Skin epidermis (tissue), 12 donors: ENCODE measurements at regions not wholly inside any gene's neighbourhood (a gene's known extent, or its start where the extent isn't known, plus 50 kb on each side); places are given as distances from the start of the nearest gene placed in this dataset.
A peak's percentile ranks its signal among the peaks of the same experiment; 100 is the strongest.
"Not testable (repeated sequence)": the region's sequence is repeated elsewhere in the genome, so short reads cannot be mapped to it uniquely, and the experiment has no call there.

Experiments used
- H3K27ac ChIP-seq, 21 experiments: fragments of 200-600 bp; sonication (generic) in 11 of 21; one replicate each; pipeline ENCODE4 v1.5.0; 2020; ENCODE audit warnings: mild to moderate bottlenecking in 3 of 21, inconsistent platforms in 2 of 21, moderate library complexity in 2 of 21
- H3K4me3 ChIP-seq, 7 experiments: fragments of 200-600 bp; sonication (generic) in 2 of 7; one replicate each; pipeline ENCODE4 v1.5.0; 2020; ENCODE audit warnings: inconsistent platforms in 2 of 7, mild to moderate bottlenecking in 2 of 7, moderate library complexity in 1 of 7

GRCh38 chr13:21260561-21261290 lies 84.3 kb downstream of the MRPL57 start:
- H3K27ac ChIP-seq, H3K4me3 ChIP-seq: not testable (repeated sequence)

- not testable (repeated sequence) for H3K27ac ChIP-seq, H3K4me3 ChIP-seq
Measured at GRCh38 chr13:21261487-21262216, 85.2 kb downstream of the MRPL57 start.

- not testable (repeated sequence) for H3K4me3 ChIP-seq
Measured at GRCh38 chr13:21263909-21264308, 87.5 kb downstream of the MRPL57 start.

GRCh38 chr13:21268485-21268884 lies 92.0 kb downstream of the MRPL57 start:
- not testable (repeated sequence) for H3K27ac ChIP-seq, H3K4me3 ChIP-seq

More at GRCh38 chr13:21263909-21264308, 87.5 kb downstream of the MRPL57 start:
- not testable (repeated sequence) for H3K27ac ChIP-seq

GRCh38 chr13:21272439-21272838 lies 96.0 kb downstream of the MRPL57 start:
- not testable (repeated sequence) for H3K27ac ChIP-seq, H3K4me3 ChIP-seq

GRCh38 chr13:21274457-21274856 lies 98.0 kb downstream of the MRPL57 start:
- not testable (repeated sequence) for H3K27ac ChIP-seq, H3K4me3 ChIP-seq

GRCh38 chr13:21282065-21282464 lies 105.6 kb downstream of the MRPL57 start:
- no peak overlapping the region for H3K27ac ChIP-seq
- H3K4me3 ChIP-seq = no peak overlapping the region

GRCh38 chr13:21287331-21287907 lies 111.0 kb downstream of the MRPL57 start:
- no peak overlapping the region for H3K4me3 ChIP-seq
- H3K27ac ChIP-seq = no peak overlapping the region

- H3K4me3 ChIP-seq = no peak overlapping the region
- H3K27ac ChIP-seq = no peak overlapping the region
Measured at GRCh38 chr13:21289475-21289874, 113.0 kb downstream of the MRPL57 start.

- H3K27ac ChIP-seq, H3K4me3 ChIP-seq: not testable (repeated sequence)
Measured at GRCh38 chr13:21290442-21291002, 114.1 kb downstream of the MRPL57 start.

GRCh38 chr13:21291840-21292239 lies 115.4 kb downstream of the MRPL57 start:
- no peak overlapping the region for H3K4me3 ChIP-seq
- no peak overlapping the region for H3K27ac ChIP-seq

- not testable (repeated sequence) for H3K4me3 ChIP-seq
- peak overlapping the region in 10 of 21 experiments; percentile 8 to 99 (median 52) for H3K27ac ChIP-seq
Measured at GRCh38 chr13:21296991-21297390, 120.5 kb downstream of the MRPL57 start.

GRCh38 chr13:21297447-21297846 lies 121.0 kb downstream of the MRPL57 start:
- Histone ChIP-seq H3K27ac (peak overlapping the region in 18 of 21 experiments; percentile 8 to 99 (median 62)), H3K4me3 (peak overlapping the region in 5 of 7 experiments; percentile 72 to 98 (median 86))

GRCh38 chr13:21297914-21298831 lies 121.7 kb downstream of the MRPL57 start:
- Histone ChIP-seq H3K27ac (peak overlapping the region; percentile 10 to 99 (median 80)), H3K4me3 (peak overlapping the region; percentile 72 to 98 (median 93))

GRCh38 chr13:21304256-21304655 lies 127.8 kb downstream of the MRPL57 start:
- Histone ChIP-seq H3K4me3 (no peak overlapping the region), H3K27ac (no peak overlapping the region)

GRCh38 chr13:21306300-21307073 lies 130.0 kb downstream of the MRPL57 start:
- H3K4me3 ChIP-seq, H3K27ac ChIP-seq: not testable (repeated sequence)

- not testable (repeated sequence) for H3K27ac ChIP-seq, H3K4me3 ChIP-seq
Measured at GRCh38 chr13:21307158-21307557, 130.7 kb downstream of the MRPL57 start.

- Histone ChIP-seq H3K4me3 (no peak overlapping the region), H3K27ac (no peak overlapping the region)
Measured at GRCh38 chr13:21308906-21309305, 132.4 kb downstream of the MRPL57 start.
